GM19455 (cell line): ENCODE measurements at regions not wholly inside any gene's neighbourhood (a gene's known extent, or its start where the extent isn't known, plus 50 kb on each side); places are given as distances from the start of the nearest gene placed in this dataset.
"Not testable (repeated sequence)": the region's sequence is repeated elsewhere in the genome, so short reads cannot be mapped to it uniquely, and the experiment has no call there.

Experiments
- ATAC-seq: cut with Tn5 transposase; IDR thresholded peaks from one replicate; pipeline ENCODE4 v1.9.1; 2021; ENCODE audit not compliant: unreplicated experiment

GRCh38 chr9:89670801-89671434, 66.1 kb downstream of the GADD45G start:
- no peak for ATAC-seq

DNA sequence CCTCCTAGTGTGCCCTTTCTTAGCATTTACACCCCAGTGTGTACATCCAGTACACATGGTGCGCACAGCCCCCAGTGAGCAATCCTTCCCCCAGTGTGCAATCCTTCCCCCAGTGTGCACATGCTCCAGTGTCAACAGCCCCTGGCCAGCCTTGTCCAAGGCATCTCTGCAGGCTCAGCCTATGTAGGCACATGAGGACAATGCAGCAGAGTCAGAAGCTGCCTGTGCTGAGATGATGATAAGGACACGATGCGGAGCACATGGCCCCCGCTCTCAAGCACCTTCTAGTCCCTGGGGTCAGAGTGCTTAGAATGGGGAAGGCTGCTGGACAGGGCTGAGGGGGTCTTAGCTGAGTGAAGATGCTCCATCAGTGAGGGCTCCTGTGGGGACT, 69.8 kb downstream of the GADD45G start:
- no peak for ATAC-seq

DNA sequence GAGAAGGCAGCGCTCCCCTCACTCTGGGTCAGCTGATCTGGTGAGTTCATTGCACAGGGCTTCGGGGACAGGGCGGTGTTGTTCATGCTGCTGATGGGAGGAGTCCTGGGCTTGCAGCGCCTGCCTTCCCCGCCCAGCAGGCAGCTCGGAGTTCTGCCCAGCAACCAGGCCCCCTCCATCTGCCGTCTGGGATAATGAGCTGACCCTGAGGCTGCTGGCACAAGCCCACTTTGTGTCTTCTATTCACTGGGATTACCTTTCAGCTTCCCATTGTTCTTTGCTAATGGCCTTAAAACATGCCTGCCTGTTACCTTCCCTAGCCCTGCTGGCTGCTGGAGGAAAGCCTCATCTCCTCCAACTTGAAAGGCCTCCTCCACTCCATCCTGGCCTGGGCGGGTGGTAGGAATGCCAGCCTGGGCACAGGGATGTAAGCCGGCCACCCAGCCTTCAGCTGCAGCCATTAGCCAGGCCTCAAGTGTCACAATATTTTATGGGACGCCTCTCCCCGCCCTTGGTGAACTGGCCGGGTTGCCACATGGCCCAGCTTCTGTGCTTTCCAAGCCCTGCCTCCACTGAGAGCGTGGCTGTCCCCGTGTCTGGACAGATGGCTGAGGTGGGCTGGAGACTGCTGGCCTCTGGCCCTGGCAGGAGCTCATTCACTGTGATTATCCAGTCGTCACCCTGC, 70.4 kb downstream of the GADD45G start:
- ATAC-seq, result no peak

DNA sequence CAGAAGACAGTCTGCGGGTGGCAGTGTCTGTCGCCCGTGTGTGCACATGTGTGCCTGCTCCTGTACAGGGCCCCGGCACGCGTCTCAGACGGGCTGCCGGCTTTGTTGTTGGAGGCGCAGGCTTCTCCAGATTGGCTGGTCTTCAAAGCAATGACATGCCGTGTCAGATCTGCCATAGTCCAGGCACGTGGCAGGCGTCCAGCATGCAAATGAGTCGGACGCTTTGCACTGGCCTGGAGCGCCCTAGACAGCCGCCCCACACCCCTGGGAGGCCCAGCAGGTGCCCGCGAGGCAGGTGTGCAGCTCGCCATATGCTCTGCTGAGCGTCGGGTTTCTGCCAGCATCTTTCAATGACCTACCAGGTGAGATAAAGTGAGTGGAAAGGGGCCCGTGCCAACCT, 71.5 kb downstream of the GADD45G start:
- ATAC-seq, result no peak

DNA sequence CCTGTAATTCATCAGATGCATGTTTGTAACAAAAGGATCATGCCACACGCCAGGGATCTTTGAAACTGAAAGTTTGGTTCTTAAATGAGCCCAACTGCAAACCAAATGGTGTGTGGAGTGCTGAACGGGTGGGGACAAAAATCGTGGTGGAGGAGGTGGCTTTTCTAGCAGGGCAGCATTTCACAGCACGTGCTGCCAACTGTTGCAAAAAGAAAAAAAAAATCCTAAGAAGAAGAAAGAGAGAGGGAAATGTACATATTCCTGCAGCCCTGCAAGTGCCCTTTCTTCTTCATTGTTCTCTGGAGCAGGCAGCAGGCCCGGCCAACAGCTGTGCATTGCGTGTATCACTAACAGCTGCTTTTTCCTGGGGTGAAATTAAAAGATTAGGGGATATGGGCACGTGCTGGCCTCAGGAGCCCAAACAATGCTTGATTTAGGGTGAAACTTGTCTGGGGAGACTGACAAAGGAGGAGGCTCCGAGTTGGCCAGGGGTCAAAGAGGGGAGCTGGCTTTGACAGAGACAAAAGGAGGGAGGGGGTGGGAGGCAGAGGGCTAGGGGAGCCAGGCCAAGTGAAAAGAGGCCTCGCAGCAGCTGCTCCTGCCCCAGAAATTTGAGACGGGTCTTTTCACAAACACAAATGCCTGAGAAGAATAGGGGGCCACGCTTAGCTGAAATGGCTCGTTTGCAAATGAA, 73.0 kb downstream of the GADD45G start:
- no peak for ATAC-seq

DNA sequence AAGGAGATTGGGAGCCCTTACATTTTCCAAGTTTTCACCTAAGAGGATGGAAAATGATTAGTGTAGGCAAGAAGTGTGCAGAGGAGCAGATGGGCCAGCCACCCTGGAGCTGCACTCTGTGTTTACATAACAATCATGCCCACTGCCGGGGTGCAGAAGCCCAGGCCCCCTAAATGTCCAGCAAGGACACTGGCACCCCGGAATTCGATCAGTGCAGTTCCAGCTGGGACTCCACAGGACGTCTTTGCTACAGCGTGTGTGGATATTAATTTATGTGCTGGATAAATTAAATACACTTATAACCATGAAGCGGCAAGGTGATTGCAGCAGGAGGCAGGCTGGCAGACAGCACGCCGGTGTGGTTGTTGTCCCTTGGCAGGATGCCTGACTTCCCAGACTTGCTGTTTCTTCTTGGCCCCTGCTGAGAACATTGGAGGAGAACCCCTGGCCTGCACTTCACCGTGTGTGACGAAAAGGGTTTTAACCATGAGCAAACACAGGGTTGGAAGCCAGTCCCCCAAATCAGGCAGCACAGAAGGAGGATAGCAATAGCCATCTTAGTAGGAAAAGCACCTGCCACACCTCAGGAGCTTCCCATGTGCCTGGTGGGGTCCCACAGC, 73.7 kb downstream of the GADD45G start:
- no peak for ATAC-seq

GRCh38 chr9:89679016-89679415, 74.2 kb downstream of the GADD45G start:
- no peak for ATAC-seq

DNA sequence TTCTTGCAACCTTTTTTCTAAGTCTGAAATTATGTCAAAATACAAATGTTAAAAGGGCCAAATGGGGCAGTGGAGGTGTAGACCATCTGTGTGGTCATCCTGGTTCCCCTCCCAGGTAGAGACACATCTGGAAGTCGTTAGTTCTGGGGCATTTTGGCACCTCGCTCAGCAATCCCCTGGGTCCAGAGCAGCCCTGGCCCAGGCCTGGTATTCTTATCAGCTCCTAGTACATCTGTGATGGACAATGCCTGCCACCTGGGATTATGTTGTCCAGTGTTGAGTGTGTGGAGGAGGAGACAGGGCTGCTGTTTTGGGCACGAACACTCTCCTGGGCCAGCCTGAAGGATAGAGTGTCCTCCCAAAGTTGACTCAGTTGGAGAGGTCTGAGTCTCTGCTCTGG, 74.8 kb downstream of the GADD45G start:
- no peak for ATAC-seq

DNA sequence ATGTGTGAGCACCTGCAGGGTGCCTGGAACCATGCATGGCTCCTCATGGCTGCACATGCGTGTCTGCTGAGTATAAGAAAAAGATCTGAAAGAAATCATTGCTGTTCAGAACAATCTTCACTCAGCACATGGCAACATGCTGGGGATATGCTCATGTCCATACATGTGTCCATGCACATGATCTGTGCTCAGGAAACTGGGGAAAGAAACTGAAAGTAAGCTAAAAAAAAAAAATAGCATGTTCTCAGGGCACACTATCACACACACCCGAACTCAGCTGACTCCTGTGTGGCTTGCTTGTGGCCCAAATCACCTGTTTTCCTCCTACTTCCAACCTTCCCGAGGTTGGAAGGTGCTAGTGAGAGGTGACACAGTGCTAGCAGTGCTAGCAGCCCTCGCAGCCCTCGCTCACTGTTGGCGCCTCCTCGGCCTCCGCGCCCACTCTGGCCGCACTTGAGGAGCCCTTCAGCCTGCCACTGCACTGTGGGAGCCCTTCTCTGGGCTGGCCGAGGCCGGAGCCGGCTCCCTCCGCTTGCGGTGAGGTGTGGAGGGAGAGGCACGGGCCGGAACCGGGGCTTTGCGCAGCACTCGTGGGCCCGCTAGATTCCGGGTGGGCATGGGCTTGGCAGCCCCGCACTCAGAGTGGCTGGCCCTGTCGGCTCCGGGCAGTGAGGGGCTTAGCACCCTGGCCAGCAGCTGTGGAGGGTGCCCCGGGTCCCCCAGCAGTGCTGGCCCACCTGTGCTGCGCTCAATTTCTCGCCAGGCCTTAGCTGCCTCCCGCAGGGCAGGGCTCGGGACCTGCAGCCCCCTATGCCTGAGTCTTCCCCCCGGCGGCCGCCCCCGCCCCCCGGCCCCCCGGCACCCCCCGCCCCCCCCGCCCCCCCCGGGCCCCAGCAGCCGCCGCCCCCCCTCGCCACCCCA, 76.0 kb downstream of the GADD45G start:
- no peak for ATAC-seq

GRCh38 chr9:89681468-89681859, 76.7 kb downstream of the GADD45G start:
- not testable (repeated sequence) for ATAC-seq

- no peak for ATAC-seq
These were observed 78.8 kb downstream of the GADD45G start for GRCh38 chr9:89683626-89684025.

DNA sequence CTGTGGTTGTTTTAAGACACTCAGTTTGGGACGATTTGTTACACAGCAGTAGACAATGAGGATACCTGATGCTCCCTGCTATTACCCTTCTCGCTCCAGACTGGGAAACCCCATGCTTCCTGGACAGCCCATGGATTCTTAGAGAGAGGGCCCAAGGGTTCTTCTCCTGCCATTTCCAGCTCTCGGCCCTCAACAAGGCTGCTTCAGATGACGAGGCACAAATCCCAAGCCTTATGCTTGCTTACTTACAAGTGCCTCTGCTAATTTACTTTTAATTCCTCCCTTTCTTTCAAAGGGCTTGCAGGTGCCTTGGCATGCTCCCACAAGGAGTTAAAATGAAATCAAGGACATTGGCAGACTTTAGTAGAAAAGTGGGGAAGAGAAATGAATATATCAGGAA, 79.4 kb downstream of the GADD45G start:
- no peak for ATAC-seq

DNA sequence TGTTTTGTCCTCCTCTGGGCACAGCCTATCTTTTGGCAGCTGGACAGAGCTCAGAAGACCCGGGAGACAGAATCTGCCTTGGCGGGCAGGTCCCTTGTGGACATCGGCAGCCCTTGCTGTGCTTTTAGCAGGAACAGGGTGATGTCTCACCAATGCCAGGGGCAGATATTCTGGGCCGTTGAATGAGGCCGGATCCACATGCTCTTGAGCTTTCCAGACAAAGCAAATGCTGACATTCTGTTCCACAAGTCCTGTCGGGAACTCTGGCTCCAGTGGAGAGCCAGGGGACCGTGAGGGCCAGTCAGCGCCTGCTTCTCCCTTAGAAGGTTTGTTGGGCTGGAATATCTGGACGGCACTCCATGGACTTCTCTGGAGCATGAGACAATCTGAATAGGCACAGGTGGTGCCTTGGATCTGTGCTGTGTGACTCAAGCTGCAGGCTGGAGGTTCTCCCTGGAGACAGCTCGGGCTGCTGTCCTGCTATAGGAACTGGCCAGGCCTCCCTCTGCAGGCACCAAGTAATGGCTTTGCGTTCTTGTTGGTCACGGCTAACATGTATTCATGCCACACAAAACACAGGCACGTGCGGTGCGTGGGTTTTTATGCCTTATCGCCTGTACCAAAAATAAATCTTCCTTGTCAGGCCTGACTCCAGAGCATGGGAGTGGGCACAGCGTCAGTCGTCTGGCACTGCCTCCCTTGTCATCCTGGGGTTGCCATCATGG, 80.3 kb downstream of the GADD45G start:
- ATAC-seq, result no peak

DNA sequence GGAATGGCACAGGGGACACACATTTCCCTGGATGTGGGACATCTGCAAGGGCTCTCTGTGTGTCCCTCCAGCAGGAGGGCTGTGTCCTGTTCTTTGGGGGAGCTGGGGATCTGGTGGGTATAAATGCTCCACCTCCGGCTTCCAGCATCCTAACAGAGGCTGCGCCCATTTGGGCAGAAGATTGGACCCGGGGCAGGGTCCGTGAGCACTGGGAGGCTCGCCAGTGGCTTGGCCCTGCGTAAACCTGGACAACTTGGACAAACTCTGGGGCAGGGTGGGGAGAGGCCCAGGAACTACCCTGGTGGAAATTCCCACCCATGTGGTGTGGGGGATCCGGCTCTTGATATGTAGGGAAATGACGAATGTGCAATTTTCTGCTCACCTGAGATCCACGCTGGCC, 80.9 kb downstream of the GADD45G start:
- ATAC-seq, result no peak

GRCh38 chr9:89686126-89686525, 81.3 kb downstream of the GADD45G start:
- ATAC-seq, result no peak

- ATAC-seq, result no peak
These were observed 81.8 kb downstream of the GADD45G start for GRCh38 chr9:89686621-89687020.

DNA sequence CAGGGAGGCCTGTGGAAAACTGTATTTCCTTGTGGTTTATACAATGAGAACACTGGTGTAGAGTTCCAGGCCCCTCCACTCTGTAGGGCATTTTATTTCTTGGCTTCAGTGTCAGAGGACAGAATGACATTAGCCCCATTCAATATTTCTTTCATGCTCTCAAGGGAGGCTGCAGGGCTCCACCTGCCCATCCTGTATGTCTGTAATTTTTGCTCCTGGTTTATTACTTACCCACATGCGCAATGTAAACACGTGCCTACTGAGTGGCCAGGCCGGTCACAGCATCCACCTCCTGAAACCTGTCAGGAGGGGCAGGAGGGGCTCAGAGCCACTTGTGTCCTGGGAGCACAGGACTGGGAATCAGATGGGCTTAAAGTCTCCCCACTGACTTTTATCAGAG, 82.4 kb downstream of the GADD45G start:
- ATAC-seq, result no peak

DNA sequence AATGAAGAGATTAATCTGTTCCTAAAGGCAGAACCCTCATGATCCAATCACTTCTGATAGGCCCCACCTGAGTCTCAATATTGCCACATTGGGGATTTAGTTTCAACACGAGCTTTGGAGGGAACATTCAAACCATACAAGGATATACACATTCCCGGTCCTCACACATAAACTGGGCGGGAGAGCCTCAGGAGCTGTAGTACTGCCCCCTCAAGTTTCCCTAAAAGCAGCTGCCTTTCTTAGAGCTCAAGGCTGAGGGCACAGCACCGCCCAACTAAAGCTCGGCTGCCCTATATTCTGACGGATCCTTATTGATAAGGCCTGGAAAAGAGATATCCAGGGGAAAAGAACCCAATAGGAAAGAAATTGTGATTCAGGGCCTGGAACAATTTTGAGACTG, 83.0 kb downstream of the GADD45G start:
- ATAC-seq, result no peak

- ATAC-seq, result not testable (repeated sequence)
These were observed 84.5 kb downstream of the GADD45G start for GRCh38 chr9:89689321-89689720.

DNA sequence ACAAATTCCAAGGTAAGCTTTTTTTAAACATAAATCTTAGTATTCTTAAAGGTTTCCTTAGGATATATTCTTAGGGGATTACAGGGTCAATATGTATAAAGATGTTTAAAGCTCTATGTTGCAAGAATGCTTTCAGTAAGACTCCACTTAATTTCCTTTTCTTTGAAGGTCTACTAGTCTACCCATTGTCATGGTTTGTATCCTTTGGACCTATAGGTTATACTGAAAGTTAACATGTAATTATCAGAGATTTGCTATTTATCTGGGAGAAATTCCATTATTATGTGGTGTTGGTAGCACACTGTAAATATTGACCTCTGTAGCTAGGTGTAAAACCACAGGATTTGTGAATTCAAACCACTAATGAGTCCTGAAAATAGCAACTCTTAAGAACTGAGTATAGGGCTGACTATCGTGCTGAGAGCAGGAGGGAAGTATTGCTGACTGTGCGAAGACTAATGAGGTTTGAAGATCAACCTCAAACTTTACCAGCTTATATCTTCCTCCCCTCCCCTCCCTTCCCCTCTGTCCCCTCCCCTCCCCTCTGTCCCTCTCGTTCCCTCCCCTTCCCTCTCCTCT, 85.6 kb downstream of the GADD45G start:
- ATAC-seq, result peak; percentile 76
